Lower leg skin (tissue), 4 donors: ENCODE measurements at regions not wholly inside any gene's neighbourhood (a gene's known extent, or its start where the extent isn't known, plus 50 kb on each side); places are given as distances from the start of the nearest gene placed in this dataset.

Source experiments
- DNase-seq, 2 donors: peaks; one replicate each; pipeline ENCODE4 v3.0.0-alpha.2; 2019; ENCODE audit warnings: low spot score in 2 of 2
- H3K4me3 ChIP-seq: fragments of 200-600 bp; sonication (generic); 2 replicates; pipeline ENCODE4 v1.5.1; 2017; ENCODE audit warnings: mild to moderate bottlenecking, low read depth; ENCODE audit not compliant: poor library complexity, severe bottlenecking
- CTCF ChIP-seq, 3 donors: fragments of 450-650 bp; IDR thresholded peaks; one replicate each; pipeline ENCODE4 v1.5.1; 2016; ENCODE audit warnings: antibody characterized with exemption in 3 of 3, mild to moderate bottlenecking in 3 of 3, moderate library complexity in 2 of 3
- POLR2A ChIP-seq, 2 donors: fragments of 450-650 bp; IDR thresholded peaks; one replicate each; pipeline ENCODE4 v1.6.1; 2016 to 2017; ENCODE audit warnings: antibody characterized with exemption in 2 of 2, mild to moderate bottlenecking in 1 of 2, moderate library complexity in 1 of 2
- WGBS, 2 donors: methylation state at CpG; one replicate each; pipeline ENCODE4 v1.1.5; 2018; 5-methylcytosine and 5-hydroxymethylcytosine counted together
- intact Hi-C: fragments of 100-400 bp; cut with DNase I; formaldehyde crosslinking; loops from one replicate; pipeline ENCODE4 v1.15.0; 2023; ENCODE audit warnings: low total_unique reads

GRCh38 chr20:37636212-37636975, 57.4 kb upstream of the CTNNBL1 start:
- H3K4me3 ChIP-seq = no peak overlapping the region
- WGBS, 2 donors = 75 to 82% methylated on average over 13 of the region's 14 CpGs
- no peak for DNase-seq
- no peak for TF ChIP-seq CTCF (IDR thresholded peaks at IDR 0.05)
- TF ChIP-seq POLR2A (IDR thresholded peaks at IDR 0.05) = no peak
- intact Hi-C loops = no loop called here

DNA sequence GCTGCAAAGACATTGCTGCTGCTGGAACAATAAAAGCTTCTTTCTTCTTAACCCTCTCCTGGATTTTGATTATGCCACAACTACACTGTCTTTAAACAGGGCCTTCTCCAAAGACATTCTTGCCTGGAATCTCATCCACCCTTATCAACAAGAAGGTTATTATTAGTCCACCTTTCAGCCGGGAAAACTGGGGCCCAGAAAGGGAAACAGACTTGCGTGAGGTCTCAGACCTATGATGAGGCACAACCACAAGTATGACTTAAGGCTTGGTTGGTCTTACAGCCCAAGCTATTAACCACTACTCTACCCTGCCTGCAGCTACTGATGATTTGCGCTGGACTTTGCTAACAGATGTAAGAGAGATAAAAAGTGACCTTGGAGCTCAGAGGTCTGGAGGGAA, 62.8 kb upstream of the CTNNBL1 start:
- WGBS, 2 donors = 35 to 70% methylated on average over 3 of the region's 3 CpGs
- intact Hi-C loops = no loop called here
- TF ChIP-seq POLR2A (IDR thresholded peaks at IDR 0.05) (no peak), CTCF (IDR thresholded peaks at IDR 0.05) (no peak)
- no peak for DNase-seq
- H3K4me3 ChIP-seq = no peak overlapping the region

GRCh38 chr20:37630166-37630565, 63.7 kb upstream of the CTNNBL1 start:
- intact Hi-C loops = no loop called here
- TF ChIP-seq CTCF (IDR thresholded peaks at IDR 0.05) (no peak), POLR2A (IDR thresholded peaks at IDR 0.05) (no peak)
- no peak overlapping the region for H3K4me3 ChIP-seq
- 30 to 57% methylated on average over 2 of the region's 2 CpGs for WGBS, 2 donors
- no peak for DNase-seq

DNA sequence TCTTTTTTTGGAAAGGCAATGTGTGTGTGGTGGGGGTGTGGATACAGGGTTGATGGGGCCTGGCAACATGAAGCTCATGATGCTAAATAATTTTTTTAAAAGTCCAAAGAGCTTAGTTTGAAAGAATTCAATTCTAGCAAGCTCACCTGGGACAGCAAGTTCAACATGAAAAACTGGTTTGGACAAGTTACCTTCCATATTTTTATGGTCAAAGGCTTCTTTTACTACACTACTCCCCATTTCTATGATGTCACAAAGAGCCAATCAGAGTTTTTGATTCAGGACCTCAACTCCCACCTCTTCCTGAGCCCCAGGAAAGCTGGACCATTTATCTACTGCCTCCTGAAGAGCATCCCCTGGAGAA, 66.1 kb upstream of the CTNNBL1 start:
- no peak overlapping the region for H3K4me3 ChIP-seq
- intact Hi-C loops = no loop called here
- TF ChIP-seq CTCF (IDR thresholded peaks at IDR 0.05) (no peak), POLR2A (IDR thresholded peaks at IDR 0.05) (no peak)
- no peak for DNase-seq

GRCh38 chr20:37627060-37627766, 66.6 kb upstream of the CTNNBL1 start:
- WGBS, 2 donors = 32 to 40% methylated on average over 15 of the region's 15 CpGs
- intact Hi-C loops = no loop called here
- DNase-seq = no peak
- no peak for TF ChIP-seq CTCF (IDR thresholded peaks at IDR 0.05)
- TF ChIP-seq POLR2A (IDR thresholded peaks at IDR 0.05) = no peak
- no peak overlapping the region for H3K4me3 ChIP-seq
